Coronary artery (tissue), 2 donors: ENCODE measurements at regions not wholly inside any gene's neighbourhood (a gene's known extent, or its start where the extent isn't known, plus 50 kb on each side); places are given as distances from the start of the nearest gene placed in this dataset.

Source experiments
- DNase-seq: peaks from one replicate; pipeline ENCODE4 v3.0.0-alpha.2; 2017; ENCODE audit warnings: low spot score
- H3K27ac ChIP-seq, 2 donors: fragments of 200-600 bp; sonication (generic); one replicate each; pipeline ENCODE4 v1.5.1; 2016 to 2019
- H3K4me3 ChIP-seq: fragments of 200-600 bp; sonication (generic); 2 replicates; pipeline ENCODE4 v1.5.1; 2016; ENCODE audit warnings: mild to moderate bottlenecking, moderate library complexity
- CTCF ChIP-seq: fragments of 200-600 bp; sonication (generic); IDR thresholded peaks from one replicate; pipeline ENCODE4 v1.5.1; 2019; ENCODE audit warnings: antibody characterized with exemption

- H3K4me3 ChIP-seq, result peak overlapping the region; percentile 22
- peak overlapping the region; percentile 90 to 98 for H3K27ac ChIP-seq
- DNase-seq, result peak; percentile 83
- no peak for TF ChIP-seq CTCF
Measured at GRCh38 chr3:124277144-124277890, 285.4 kb upstream of the ROPN1 start.

DNA sequence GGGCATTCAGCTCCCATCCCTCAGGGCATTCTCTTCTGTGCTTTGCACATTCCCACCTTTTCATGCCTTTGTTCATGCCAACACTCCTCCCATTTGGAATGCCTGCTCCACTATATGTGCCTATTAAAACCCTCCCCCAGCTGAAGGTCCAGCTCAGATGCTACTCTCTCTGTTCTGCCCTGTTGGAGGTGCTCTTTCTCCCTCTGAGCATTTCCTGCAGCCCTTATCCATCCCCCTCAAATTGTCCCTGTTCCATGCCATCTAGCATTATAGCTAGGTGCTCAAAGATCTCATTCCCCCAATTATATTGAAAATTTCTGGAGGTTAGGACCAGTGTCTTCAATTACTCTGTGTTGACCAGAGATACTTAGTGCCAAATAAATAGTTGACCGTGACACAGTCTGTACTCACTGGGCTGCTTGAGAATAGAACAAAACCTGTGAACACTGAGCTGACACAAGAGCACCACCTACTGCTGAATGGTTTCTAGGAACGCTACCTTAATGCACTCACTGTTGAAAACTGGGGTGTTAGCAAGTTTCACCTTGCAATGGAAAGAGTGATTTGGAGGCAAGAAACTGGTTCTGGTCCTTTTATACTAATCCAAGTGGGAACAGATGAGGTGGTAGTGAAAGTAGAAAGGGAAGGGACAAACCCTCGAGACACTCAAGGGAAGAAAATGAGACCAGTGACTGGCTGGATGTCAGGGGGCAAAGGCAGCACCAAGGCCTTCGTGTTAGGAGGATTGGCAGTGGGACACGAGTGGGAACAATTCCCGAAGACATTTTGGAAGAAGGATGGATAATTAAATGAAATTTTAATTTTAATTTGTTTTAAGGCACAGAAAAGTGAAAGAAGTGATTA lies 289.8 kb upstream of the ROPN1 start:
- peak overlapping the region; percentile 85 to 94 for H3K27ac ChIP-seq
- TF ChIP-seq CTCF, result peak; percentile 31

GRCh38 chr3:124282751-124283651 lies 291.1 kb upstream of the ROPN1 start:
- Histone ChIP-seq H3K4me3 (no peak overlapping the region), H3K27ac (peak overlapping the region; percentile 85 to 94)
- TF ChIP-seq CTCF, result no peak
- DNase-seq, result peak; percentile 84

More for the DNA sequence above, 289.8 kb upstream of the ROPN1 start:
- H3K4me3 ChIP-seq, result no peak overlapping the region
- no peak for DNase-seq

- Histone ChIP-seq H3K4me3 (no peak overlapping the region), H3K27ac (peak overlapping the region; percentile 85 to 94)
- DNase-seq, result no peak
- no peak for TF ChIP-seq CTCF
Measured at GRCh38 chr3:124283652-124284023, 291.7 kb upstream of the ROPN1 start.

- Histone ChIP-seq H3K27ac (no peak overlapping the region), H3K4me3 (no peak overlapping the region)
- TF ChIP-seq CTCF, result no peak
- DNase-seq, result no peak
Measured at GRCh38 chr3:124288996-124289395, 297.1 kb upstream of the ROPN1 start.

- Histone ChIP-seq H3K4me3 (no peak overlapping the region), H3K27ac (no peak overlapping the region)
- no peak for DNase-seq
- TF ChIP-seq CTCF, result no peak
Measured at GRCh38 chr3:124291008-124291407, 299.1 kb upstream of the ROPN1 start.
